Astrocyte (in vitro differentiated cells and primary cell): ENCODE measurements at regions not wholly inside any gene's neighbourhood (a gene's known extent, or its start where the extent isn't known, plus 50 kb on each side); places are given as distances from the start of the nearest gene placed in this dataset.

Experiments
- DNase-seq: peaks from one replicate; pipeline ENCODE4 v3.0.0-alpha.2; 2010; ENCODE audit warnings: low read depth
- FAIRE-seq: peaks from 2 replicates; lab custom pipeline; 2011; peaks lifted over from hg19 to GRCh38; lab: Jason Lieb, UNC
- H2AFZ ChIP-seq: 2 replicates; pipeline ENCODE4 v1.6.0; 2012; ENCODE audit warnings: low read depth, low read length, inconsistent platforms
- H3K27ac ChIP-seq: 2 replicates; pipeline ENCODE4 v1.5.1; 2011; ENCODE audit warnings: low read depth, low read length, inconsistent platforms
- H3K27me3 ChIP-seq: 2 replicates; pipeline ENCODE4 v1.6.0; 2011; ENCODE audit warnings: low read length, inconsistent platforms; ENCODE audit not compliant: insufficient read depth
- H3K36me3 ChIP-seq: 2 replicates; pipeline ENCODE4 v1.5.1; 2011; ENCODE audit warnings: low read length, inconsistent platforms; ENCODE audit not compliant: insufficient read depth
- H3K4me1 ChIP-seq: 2 replicates; pipeline ENCODE4 v1.5.1; 2011; ENCODE audit warnings: low read length, inconsistent platforms; ENCODE audit not compliant: insufficient read depth
- H3K4me2 ChIP-seq: 2 replicates; pipeline ENCODE4 v1.6.0; 2012; ENCODE audit warnings: low read length, inconsistent platforms
- H3K4me3 ChIP-seq: 2 replicates; pipeline ENCODE4 v1.5.1; 2011; ENCODE audit warnings: low read depth, mild to moderate bottlenecking, low read length, inconsistent platforms; ENCODE audit not compliant: insufficient read depth
- H3K79me2 ChIP-seq: 2 replicates; pipeline ENCODE4 v1.6.0; 2012; ENCODE audit warnings: mild to moderate bottlenecking, low read length, inconsistent platforms; ENCODE audit not compliant: insufficient read depth
- H3K9ac ChIP-seq: 2 replicates; pipeline ENCODE4 v1.6.0; 2012; ENCODE audit warnings: mild to moderate bottlenecking, low read length, inconsistent platforms
- H3K9me3 ChIP-seq: 2 replicates; pipeline ENCODE4 v1.5.1; 2012; ENCODE audit warnings: low read depth, mild to moderate bottlenecking, low read length, inconsistent platforms; ENCODE audit not compliant: insufficient read depth
- H4K20me1 ChIP-seq: 2 replicates; pipeline ENCODE4 v1.6.0; 2012; ENCODE audit warnings: low read length, inconsistent platforms; ENCODE audit not compliant: insufficient read depth
- H3K27ac Mint-ChIP-seq: one replicate; pipeline ENCODE4 v1.8.0; 2021; ENCODE audit warnings: mild to moderate bottlenecking, mixed read lengths; ENCODE audit not compliant: unreplicated experiment
- H3K27me3 Mint-ChIP-seq: one replicate; pipeline ENCODE4 v1.8.0; 2021; ENCODE audit warnings: low read depth, mixed read lengths; ENCODE audit not compliant: unreplicated experiment
- H3K36me3 Mint-ChIP-seq: one replicate; pipeline ENCODE4 v1.8.0; 2021; ENCODE audit warnings: low read depth, mixed read lengths; ENCODE audit not compliant: unreplicated experiment
- H3K4me1 Mint-ChIP-seq: one replicate; pipeline ENCODE4 v1.8.0; 2021; ENCODE audit warnings: low read depth, mixed read lengths; ENCODE audit not compliant: unreplicated experiment
- H3K4me3 Mint-ChIP-seq: one replicate; pipeline ENCODE4 v1.8.0; 2021; ENCODE audit warnings: mild to moderate bottlenecking, moderate library complexity, mixed read lengths; ENCODE audit not compliant: unreplicated experiment
- H3K9me3 Mint-ChIP-seq: one replicate; pipeline ENCODE4 v1.8.0; 2021; ENCODE audit warnings: mild to moderate bottlenecking, mixed read lengths; ENCODE audit not compliant: unreplicated experiment
- CTCF ChIP-seq: IDR thresholded peaks from 2 replicates; pipeline ENCODE4 v1.5.1; 2011; ENCODE audit warnings: low read depth, mild to moderate bottlenecking, inconsistent platforms, low read length, moderate library complexity; ENCODE audit not compliant: insufficient read depth
- EZH2 ChIP-seq: IDR thresholded peaks from 2 replicates; pipeline ENCODE4 v1.6.1; 2012; ENCODE audit warnings: mild to moderate bottlenecking, low read length, inconsistent platforms; ENCODE audit not compliant: insufficient read depth

DNA sequence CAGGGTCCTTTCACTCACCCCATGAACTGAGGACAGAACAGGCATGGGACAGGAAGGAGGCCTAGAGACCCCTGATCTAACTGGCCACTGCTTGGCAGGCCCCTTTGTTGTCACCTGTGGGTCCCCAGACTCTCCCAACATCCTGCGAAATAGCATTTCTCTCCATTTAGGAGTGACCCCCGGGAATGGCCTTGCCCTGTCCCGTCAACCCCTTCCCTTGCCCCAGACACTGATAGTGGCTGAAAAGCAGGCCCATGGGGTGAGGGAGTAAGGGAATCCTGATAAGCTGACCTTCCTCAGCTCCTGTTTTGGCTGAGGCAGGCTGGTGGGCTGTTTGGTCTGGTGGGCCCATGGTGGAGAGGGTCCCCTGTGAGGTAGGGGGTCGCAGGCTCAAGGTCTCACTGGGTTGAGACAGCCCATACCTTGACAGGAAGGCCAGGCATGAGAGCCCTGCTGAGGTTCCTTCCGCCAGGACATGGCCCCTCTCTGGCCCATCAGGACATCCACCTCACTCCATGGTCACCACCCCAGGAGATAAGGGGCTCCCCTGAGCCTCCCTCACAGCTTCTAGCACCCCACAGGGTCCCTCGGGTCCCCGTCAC is 139.3 kb downstream of the MRPL14 start:
- peaks cover 14% of the 10 kb centered on the region for H3K4me1 ChIP-seq
- no peak overlapping the region for H3K27ac Mint-ChIP-seq
- no peak overlapping the region for H3K4me3 ChIP-seq
- H3K36me3 ChIP-seq = no peaks in the 10 kb centered on the region
- no peak overlapping the region for H2AFZ ChIP-seq
- no peak overlapping the region for H3K27ac ChIP-seq
- peaks cover 7% of the 10 kb centered on the region for H3K9me3 Mint-ChIP-seq
- H3K4me1 Mint-ChIP-seq = peaks cover 16% of the 10 kb centered on the region
- H3K9me3 ChIP-seq = no peaks in the 10 kb centered on the region
- TF ChIP-seq EZH2 = no peak
- no peaks in the 10 kb centered on the region for H3K79me2 ChIP-seq
- no peaks in the 10 kb centered on the region for H3K36me3 Mint-ChIP-seq
- H3K27me3 ChIP-seq = peaks cover 17% of the 10 kb centered on the region
- H3K27me3 Mint-ChIP-seq = peaks cover 54% of the 10 kb centered on the region
- no peaks in the 10 kb centered on the region for H4K20me1 ChIP-seq
- no peak for FAIRE-seq
- no peak overlapping the region for H3K4me2 ChIP-seq
- H3K9ac ChIP-seq = no peak overlapping the region
- no peak for DNase-seq
- no peak overlapping the region for H3K4me3 Mint-ChIP-seq

DNA sequence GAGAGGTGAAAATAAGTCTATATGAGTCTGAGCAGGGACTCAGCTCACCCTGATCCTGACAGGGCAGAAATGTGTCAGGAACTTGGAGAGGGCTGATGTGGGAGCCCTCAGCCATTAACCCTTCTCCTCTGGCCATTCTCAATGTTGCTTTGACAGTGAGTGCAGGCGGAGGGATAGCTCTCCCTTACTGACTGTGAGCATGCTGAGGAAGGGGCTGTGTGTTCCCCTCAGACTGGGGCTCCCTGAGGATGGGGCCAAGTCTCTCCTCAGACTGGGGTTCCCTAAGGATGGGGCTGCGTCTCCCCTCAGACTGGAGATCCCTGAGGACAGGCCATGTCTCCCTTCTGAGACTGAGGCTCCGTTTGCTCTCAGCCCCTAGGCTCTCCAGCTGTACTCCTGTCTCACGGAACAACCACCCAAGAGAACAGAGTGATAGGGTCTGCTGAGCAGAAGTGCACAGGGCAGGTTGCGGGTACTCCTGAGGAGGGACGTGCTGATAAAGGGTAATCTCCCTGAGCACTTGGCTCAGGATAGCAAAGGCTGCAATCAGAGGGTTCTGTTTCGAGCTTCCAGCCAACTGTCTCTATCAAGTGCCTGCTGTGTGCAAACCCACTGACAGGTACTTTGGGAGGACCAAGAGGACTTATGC is 141.0 kb downstream of the MRPL14 start:
- H3K4me3 ChIP-seq = no peak overlapping the region
- Mint-ChIP-seq H3K9me3 (peaks cover 6% of the 10 kb centered on the region), H3K27me3 (peaks cover 62% of the 10 kb centered on the region), H3K4me3 (no peak overlapping the region), H3K36me3 (no peaks in the 10 kb centered on the region), H3K27ac (no peak overlapping the region), H3K4me1 (peaks cover 16% of the 10 kb centered on the region)
- H3K36me3 ChIP-seq = no peaks in the 10 kb centered on the region
- no peaks in the 10 kb centered on the region for H4K20me1 ChIP-seq
- no peak overlapping the region for H3K27ac ChIP-seq
- no peak overlapping the region for H2AFZ ChIP-seq
- no peak overlapping the region for H3K9ac ChIP-seq
- no peak for TF ChIP-seq EZH2
- TF ChIP-seq CTCF = no peak
- no peak overlapping the region for H3K4me2 ChIP-seq
- no peaks in the 10 kb centered on the region for H3K9me3 ChIP-seq
- no peaks in the 10 kb centered on the region for H3K79me2 ChIP-seq
- H3K27me3 ChIP-seq = peaks cover 17% of the 10 kb centered on the region
- FAIRE-seq = no peak
- peaks cover 13% of the 10 kb centered on the region for H3K4me1 ChIP-seq
- no peak for DNase-seq

GRCh38 chr6:43985329-43985728 is 141.9 kb downstream of the MRPL14 start:
- H3K4me3 ChIP-seq = no peak overlapping the region
- Mint-ChIP-seq H3K9me3 (peaks cover 6% of the 10 kb centered on the region), H3K4me3 (no peak overlapping the region), H3K4me1 (peaks cover 8% of the 10 kb centered on the region), H3K36me3 (no peaks in the 10 kb centered on the region), H3K27ac (no peak overlapping the region), H3K27me3 (peaks cover 67% of the 10 kb centered on the region)
- no peaks in the 10 kb centered on the region for H4K20me1 ChIP-seq
- H3K27me3 ChIP-seq = peaks cover 17% of the 10 kb centered on the region
- no peak overlapping the region for H2AFZ ChIP-seq
- H3K36me3 ChIP-seq = no peaks in the 10 kb centered on the region
- no peak overlapping the region for H3K9ac ChIP-seq
- no peak overlapping the region for H3K27ac ChIP-seq
- DNase-seq (no peak), FAIRE-seq (no peak)
- no peaks in the 10 kb centered on the region for H3K79me2 ChIP-seq
- peaks cover 3% of the 10 kb centered on the region for H3K4me1 ChIP-seq
- no peak for TF ChIP-seq EZH2
- TF ChIP-seq CTCF = no peak
- no peaks in the 10 kb centered on the region for H3K9me3 ChIP-seq
- H3K4me2 ChIP-seq = no peak overlapping the region
